Thyroid gland (tissue), 4 donors: ENCODE measurements at regions not wholly inside any gene's neighbourhood (a gene's known extent, or its start where the extent isn't known, plus 50 kb on each side); places are given as distances from the start of the nearest gene placed in this dataset.

Source experiments
- POLR2A ChIP-seq, 2 donors: fragments of 450-650 bp; IDR thresholded peaks; one replicate each; pipeline ENCODE4 v1.6.1; 2017; ENCODE audit warnings: antibody characterized with exemption in 2 of 2, mild to moderate bottlenecking in 2 of 2, moderate library complexity in 1 of 2
- TF ChIP-seq, protein P1 (sequence below), 6 experiments: fragments of 200-600 bp in 3 of 6; fragments of 450-650 bp in 3 of 6; sonication (generic) in 3 of 6; IDR thresholded peaks; one replicate each; pipeline ENCODE4 v1.5.1; 2016 to 2019; ENCODE audit warnings: antibody characterized with exemption in 6 of 6, mild to moderate bottlenecking in 2 of 6, inconsistent platforms in 1 of 6, moderate library complexity in 1 of 6

DNA sequence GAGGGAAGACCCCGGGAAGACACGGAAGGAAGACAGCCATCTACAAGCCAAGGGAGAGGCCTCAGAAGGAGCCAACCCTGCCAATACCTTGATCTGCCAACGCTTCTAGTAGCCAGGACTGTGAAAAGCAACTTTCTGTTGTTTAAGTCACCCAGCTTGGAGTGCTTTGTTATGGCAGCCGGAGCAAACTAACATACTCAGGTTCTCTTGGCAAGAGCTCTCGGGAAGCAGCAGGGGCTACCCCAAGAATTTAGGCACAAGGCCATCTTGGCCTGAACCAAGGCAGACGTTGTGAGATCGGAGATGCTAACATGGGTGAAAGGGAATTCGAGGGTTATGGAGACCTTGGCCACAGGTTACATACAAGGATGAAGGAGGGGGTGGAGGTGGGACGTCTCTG lies 78.6 kb upstream of the KLHL29 start:
- TF ChIP-seq, protein P1, sequence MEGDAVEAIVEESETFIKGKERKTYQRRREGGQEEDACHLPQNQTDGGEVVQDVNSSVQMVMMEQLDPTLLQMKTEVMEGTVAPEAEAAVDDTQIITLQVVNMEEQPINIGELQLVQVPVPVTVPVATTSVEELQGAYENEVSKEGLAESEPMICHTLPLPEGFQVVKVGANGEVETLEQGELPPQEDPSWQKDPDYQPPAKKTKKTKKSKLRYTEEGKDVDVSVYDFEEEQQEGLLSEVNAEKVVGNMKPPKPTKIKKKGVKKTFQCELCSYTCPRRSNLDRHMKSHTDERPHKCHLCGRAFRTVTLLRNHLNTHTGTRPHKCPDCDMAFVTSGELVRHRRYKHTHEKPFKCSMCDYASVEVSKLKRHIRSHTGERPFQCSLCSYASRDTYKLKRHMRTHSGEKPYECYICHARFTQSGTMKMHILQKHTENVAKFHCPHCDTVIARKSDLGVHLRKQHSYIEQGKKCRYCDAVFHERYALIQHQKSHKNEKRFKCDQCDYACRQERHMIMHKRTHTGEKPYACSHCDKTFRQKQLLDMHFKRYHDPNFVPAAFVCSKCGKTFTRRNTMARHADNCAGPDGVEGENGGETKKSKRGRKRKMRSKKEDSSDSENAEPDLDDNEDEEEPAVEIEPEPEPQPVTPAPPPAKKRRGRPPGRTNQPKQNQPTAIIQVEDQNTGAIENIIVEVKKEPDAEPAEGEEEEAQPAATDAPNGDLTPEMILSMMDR (IDR thresholded peaks at IDR 0.05) = no peak
- TF ChIP-seq POLR2A (IDR thresholded peaks at IDR 0.05) = no peak
